ENCODE measurements at regions not wholly inside any gene's neighbourhood (a gene's known extent, or its start where the extent isn't known, plus 50 kb on each side); places are given as distances from the start of the nearest gene placed in this dataset.

DNA sequence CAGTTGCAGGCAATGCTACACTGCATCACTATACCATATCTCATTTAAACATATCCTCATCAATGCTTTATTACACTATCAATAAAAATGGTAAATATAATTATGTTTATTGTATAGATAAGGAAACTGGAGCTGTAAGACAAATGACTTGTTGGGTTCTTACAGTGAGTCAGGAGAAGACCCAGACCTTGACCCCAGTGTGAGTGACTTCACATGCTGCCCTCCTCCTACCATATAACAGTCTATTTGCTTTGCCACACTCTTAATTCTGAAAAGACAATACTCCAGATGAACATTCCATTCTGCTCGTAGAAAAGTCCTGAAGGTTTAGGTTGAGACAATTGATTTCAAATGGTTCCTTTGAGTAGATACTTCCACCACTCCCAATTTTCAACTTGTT lies 550.5 kb downstream of the PLPP3 start:
- TF ChIP-seq POLR2A (IDR thresholded peaks at IDR 0.05): no peak
- TF ChIP-seq, protein P1, sequence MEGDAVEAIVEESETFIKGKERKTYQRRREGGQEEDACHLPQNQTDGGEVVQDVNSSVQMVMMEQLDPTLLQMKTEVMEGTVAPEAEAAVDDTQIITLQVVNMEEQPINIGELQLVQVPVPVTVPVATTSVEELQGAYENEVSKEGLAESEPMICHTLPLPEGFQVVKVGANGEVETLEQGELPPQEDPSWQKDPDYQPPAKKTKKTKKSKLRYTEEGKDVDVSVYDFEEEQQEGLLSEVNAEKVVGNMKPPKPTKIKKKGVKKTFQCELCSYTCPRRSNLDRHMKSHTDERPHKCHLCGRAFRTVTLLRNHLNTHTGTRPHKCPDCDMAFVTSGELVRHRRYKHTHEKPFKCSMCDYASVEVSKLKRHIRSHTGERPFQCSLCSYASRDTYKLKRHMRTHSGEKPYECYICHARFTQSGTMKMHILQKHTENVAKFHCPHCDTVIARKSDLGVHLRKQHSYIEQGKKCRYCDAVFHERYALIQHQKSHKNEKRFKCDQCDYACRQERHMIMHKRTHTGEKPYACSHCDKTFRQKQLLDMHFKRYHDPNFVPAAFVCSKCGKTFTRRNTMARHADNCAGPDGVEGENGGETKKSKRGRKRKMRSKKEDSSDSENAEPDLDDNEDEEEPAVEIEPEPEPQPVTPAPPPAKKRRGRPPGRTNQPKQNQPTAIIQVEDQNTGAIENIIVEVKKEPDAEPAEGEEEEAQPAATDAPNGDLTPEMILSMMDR (IDR thresholded peaks at IDR 0.05): no peak
- intact Hi-C loops (cut with DNase I): no loop called here
- Histone ChIP-seq H3K27me3 (no peaks in the 10 kb centered on the region), H3K4me1 (no peaks in the 10 kb centered on the region), H3K27ac (no peak overlapping the region), H3K9me3 (no peaks in the 10 kb centered on the region), H3K4me3 (no peak overlapping the region), H3K36me3 (replicated peaks in 1 of 2; ENCODE audit: insufficient read depth in 1 of 2, low read depth in 2 of 2) (no peaks in the 10 kb centered on the region)
- DNase-seq (no peak), ATAC-seq (no peak)
- WGBS, 2 donors: 74 to 79% methylated on average over 1 of the region's 1 CpG

DNA sequence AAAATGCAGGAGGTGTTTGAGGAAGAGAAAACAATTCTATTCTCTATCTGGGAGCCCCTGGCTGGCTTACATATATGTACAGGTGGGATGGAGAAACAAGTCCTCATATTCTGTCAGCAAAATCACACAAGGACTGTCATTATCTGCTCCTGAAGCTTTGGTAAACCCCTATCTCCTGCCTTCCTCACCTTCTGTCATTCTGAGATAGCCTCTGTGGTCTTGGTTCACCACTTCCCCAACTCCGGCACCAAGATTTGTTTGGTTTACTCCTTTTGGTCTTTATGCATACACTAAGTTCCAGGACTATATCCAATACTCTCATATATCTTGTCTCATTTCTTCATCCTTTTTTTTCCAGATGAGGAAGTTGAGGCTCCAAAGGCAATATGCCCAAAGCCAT lies 551.1 kb downstream of the PLPP3 start:
- no peaks in the 10 kb centered on the region for H3K9me3 ChIP-seq
- H3K4me1 ChIP-seq: no peaks in the 10 kb centered on the region
- no peak for TF ChIP-seq POLR2A (IDR thresholded peaks at IDR 0.05)
- TF ChIP-seq, protein P1 (IDR thresholded peaks at IDR 0.05): no peak
- H3K36me3 ChIP-seq (replicated peaks in 1 of 2; ENCODE audit: insufficient read depth in 1 of 2, low read depth in 2 of 2): no peaks in the 10 kb centered on the region
- no peak for DNase-seq
- no peak for ATAC-seq
- no peak overlapping the region for H3K27ac ChIP-seq
- 89 to 93% methylated on average over 1 of the region's 1 CpG for WGBS, 2 donors
- intact Hi-C loops (cut with DNase I): no loop called here
- no peaks in the 10 kb centered on the region for H3K27me3 ChIP-seq
- no peak overlapping the region for H3K4me3 ChIP-seq

GRCh38 chr1:56025942-56026341 lies 553.4 kb downstream of the PLPP3 start:
- Histone ChIP-seq H3K4me1 (no peaks in the 10 kb centered on the region), H3K27ac (no peak overlapping the region), H3K9me3 (no peaks in the 10 kb centered on the region), H3K27me3 (no peaks in the 10 kb centered on the region), H3K4me3 (no peak overlapping the region), H3K36me3 (replicated peaks in 1 of 2; ENCODE audit: insufficient read depth in 1 of 2, low read depth in 2 of 2) (no peaks in the 10 kb centered on the region)
- no peak for DNase-seq
- intact Hi-C loops (cut with DNase I): no loop called here
- no peak for TF ChIP-seq POLR2A (IDR thresholded peaks at IDR 0.05)
- TF ChIP-seq, protein P1 (IDR thresholded peaks at IDR 0.05): no peak
- 73 to 84% methylated on average over 3 of the region's 3 CpGs for WGBS, 2 donors
- no peak for ATAC-seq

DNA sequence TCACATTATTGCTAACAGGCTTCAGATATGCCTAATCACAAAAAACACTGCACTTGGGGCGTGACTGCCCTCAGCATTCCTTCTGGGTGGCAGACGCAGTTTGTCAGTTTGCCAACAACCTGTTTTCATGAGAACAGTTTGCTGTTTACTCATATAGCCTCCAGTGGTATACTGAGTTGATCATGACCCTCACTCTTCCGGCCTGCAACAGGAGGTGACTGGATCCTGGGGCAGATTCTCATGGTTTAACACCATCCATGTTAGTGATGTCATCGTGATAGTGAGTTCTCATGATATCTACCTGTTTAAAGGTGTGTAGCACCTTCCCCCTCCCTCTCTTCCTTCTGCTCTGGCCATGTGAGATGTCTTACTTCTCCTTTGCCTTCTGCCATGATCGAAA lies 555.2 kb downstream of the PLPP3 start:
- Histone ChIP-seq H3K27me3 (no peaks in the 10 kb centered on the region), H3K36me3 (replicated peaks in 1 of 2; ENCODE audit: insufficient read depth in 1 of 2, low read depth in 2 of 2) (no peaks in the 10 kb centered on the region), H3K4me1 (no peaks in the 10 kb centered on the region), H3K9me3 (no peaks in the 10 kb centered on the region), H3K27ac (no peak overlapping the region), H3K4me3 (no peak overlapping the region)
- DNase-seq: no peak
- no peak for ATAC-seq
- 78 to 85% methylated on average over 5 of the region's 5 CpGs for WGBS, 2 donors
- no peak for TF ChIP-seq POLR2A (IDR thresholded peaks at IDR 0.05)
- TF ChIP-seq, protein P1 (IDR thresholded peaks at IDR 0.05): no peak
- intact Hi-C loops (cut with DNase I): no loop called here

- 84 to 90% methylated on average over 2 of the region's 2 CpGs for WGBS, 2 donors
- H3K36me3 ChIP-seq (replicated peaks in 1 of 2; ENCODE audit: insufficient read depth in 1 of 2, low read depth in 2 of 2): no peaks in the 10 kb centered on the region
- DNase-seq: no peak
- no peaks in the 10 kb centered on the region for H3K27me3 ChIP-seq
- no peaks in the 10 kb centered on the region for H3K4me1 ChIP-seq
- H3K27ac ChIP-seq: no peak overlapping the region
- no peaks in the 10 kb centered on the region for H3K9me3 ChIP-seq
- no peak for TF ChIP-seq POLR2A (IDR thresholded peaks at IDR 0.05)
- ATAC-seq: no peak
- no peak overlapping the region for H3K4me3 ChIP-seq
- intact Hi-C loops (cut with DNase I): no loop called here
Measured at GRCh38 chr1:56019922-56020321, 559.4 kb downstream of the PLPP3 start.
